ENCODE measurements at regions not wholly inside any gene's neighbourhood (a gene's known extent, or its start where the extent isn't known, plus 50 kb on each side); places are given as distances from the start of the nearest gene placed in this dataset.

DNA sequence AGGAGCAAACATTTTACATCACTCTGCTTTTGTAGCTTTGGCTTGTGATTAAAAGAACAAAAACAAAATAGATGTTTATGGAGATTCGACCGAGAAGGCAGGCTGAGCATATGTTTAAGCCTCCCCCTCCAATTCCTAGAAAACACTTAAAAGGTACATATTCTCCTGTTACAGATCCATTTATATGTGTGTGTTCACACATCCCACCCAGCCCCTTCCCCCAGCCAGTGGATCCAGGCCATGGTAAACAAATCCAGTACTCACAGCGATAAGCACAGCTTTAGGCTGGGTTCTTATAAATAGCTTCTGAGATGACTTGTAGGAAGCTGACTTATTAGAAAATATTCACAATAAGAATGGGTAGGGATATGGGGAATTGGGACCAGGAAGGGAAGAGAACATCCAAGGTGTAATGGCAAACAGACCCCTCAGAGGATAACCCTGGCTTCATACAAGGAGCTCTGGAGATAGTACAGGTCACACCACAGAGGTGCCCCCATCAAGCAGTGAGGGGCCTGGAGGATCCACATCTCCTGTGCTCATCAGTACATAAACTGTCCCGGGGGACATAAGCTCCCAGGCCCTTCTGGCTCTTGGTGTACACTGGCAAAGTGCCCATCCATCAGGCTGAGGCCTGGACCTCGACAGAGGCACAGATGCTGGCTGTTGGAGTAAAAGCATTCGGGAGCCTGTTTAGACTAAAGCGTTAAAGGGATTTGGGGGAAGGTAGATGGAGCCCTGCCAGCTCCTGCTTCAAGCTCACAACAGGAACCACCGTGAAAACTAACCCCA, 70.0 kb upstream of the UBE2E1 start:
- no peak for TF ChIP-seq REST (IDR thresholded peaks at IDR 0.05; ENCODE audit: low read depth, low read length)
- TF ChIP-seq CTCF (IDR thresholded peaks at IDR 0.05 in 2 of 3, conservative IDR thresholded peaks at IDR 0.05 in 1 of 3; ENCODE audit: control insufficient read depth in 2 of 3, extremely low read depth in 1 of 3, insufficient read depth in 1 of 3, low read depth in 3 of 3, low read length in 3 of 3), result no peak
- no peak for TF ChIP-seq CEBPB (IDR thresholded peaks at IDR 0.05; ENCODE audit: borderline replicate concordance in 1 of 2, low read depth in 2 of 2, low read length in 2 of 2)
- TF ChIP-seq, protein P1, sequence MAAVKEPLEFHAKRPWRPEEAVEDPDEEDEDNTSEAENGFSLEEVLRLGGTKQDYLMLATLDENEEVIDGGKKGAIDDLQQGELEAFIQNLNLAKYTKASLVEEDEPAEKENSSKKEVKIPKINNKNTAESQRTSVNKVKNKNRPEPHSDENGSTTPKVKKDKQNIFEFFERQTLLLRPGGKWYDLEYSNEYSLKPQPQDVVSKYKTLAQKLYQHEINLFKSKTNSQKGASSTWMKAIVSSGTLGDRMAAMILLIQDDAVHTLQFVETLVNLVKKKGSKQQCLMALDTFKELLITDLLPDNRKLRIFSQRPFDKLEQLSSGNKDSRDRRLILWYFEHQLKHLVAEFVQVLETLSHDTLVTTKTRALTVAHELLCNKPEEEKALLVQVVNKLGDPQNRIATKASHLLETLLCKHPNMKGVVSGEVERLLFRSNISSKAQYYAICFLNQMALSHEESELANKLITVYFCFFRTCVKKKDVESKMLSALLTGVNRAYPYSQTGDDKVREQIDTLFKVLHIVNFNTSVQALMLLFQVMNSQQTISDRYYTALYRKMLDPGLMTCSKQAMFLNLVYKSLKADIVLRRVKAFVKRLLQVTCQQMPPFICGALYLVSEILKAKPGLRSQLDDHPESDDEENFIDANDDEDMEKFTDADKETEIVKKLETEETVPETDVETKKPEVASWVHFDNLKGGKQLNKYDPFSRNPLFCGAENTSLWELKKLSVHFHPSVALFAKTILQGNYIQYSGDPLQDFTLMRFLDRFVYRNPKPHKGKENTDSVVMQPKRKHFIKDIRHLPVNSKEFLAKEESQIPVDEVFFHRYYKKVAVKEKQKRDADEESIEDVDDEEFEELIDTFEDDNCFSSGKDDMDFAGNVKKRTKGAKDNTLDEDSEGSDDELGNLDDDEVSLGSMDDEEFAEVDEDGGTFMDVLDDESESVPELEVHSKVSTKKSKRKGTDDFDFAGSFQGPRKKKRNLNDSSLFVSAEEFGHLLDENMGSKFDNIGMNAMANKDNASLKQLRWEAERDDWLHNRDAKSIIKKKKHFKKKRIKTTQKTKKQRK (IDR thresholded peaks at IDR 0.05; ENCODE audit: low read depth, low read length), result no peak
- no peak for TF ChIP-seq CREM (IDR thresholded peaks at IDR 0.05; ENCODE audit: low read depth)
- no peak for TF ChIP-seq YY1 (IDR thresholded peaks at IDR 0.05; ENCODE audit: low read depth, low read length)
- no peak for TF ChIP-seq SMC3 (IDR thresholded peaks at IDR 0.05; ENCODE audit: borderline replicate concordance, low read length)
